GM12878 (cell line): ENCODE measurements at regions not wholly inside any gene's neighbourhood (a gene's known extent, or its start where the extent isn't known, plus 50 kb on each side); places are given as distances from the start of the nearest gene placed in this dataset.

Source experiments
- ATAC-seq: fragments of 200-7000 bp; cut with Tn5 transposase; 3 replicates; pipeline ENCODE4 v1.9.1; 2020; ENCODE audit warnings: mild to moderate bottlenecking, moderate library complexity
- BruUV-seq: library from RNA; stranded (reverse); fragments of 400-500 nt; replicated peaks from 2 replicates; lab custom pipeline; 2021; lab: Mats Ljungman, UMichigan
- CTCF ChIA-PET: fragments of 300-600 bp; sonication (Branson Sonifier 250); formaldehyde crosslinking; extraction: SDS; loops from one replicate; lab custom pipeline; 2021; ENCODE audit warnings: inconsistent platforms; lab: Yijun Ruan, JAX
- POLR2A ChIA-PET: fragments of 350-600 bp; formaldehyde crosslinking; extraction: SDS; loops from one replicate; lab custom pipeline; 2021; ENCODE audit warnings: inconsistent platforms; lab: Charles Lee
- RAD21 ChIA-PET: fragments of 300-600 bp; sonication (Branson Sonifier 250); formaldehyde crosslinking; loops from one replicate; lab custom pipeline; 2023; ENCODE audit warnings: antibody characterized with exemption; ENCODE audit not compliant: unreplicated experiment; lab: Charles Lee
- SMC1A ChIA-PET: fragments of 300-600 bp; sonication (Branson Sonifier 250); formaldehyde crosslinking; loops from one replicate; lab custom pipeline; 2023; ENCODE audit not compliant: unreplicated experiment, uncharacterized antibody; lab: Charles Lee
- DNase-seq: peaks from one replicate; pipeline ENCODE4 v3.0.0-alpha.2; 2011; ENCODE audit warnings: low read depth, low spot score
- FAIRE-seq: peaks from 3 replicates; lab custom pipeline; 2011; peaks lifted over from hg19 to GRCh38; lab: Jason Lieb, UNC
- H2AFZ ChIP-seq: 2 replicates; pipeline ENCODE4 v1.6.0; 2011; ENCODE audit warnings: low read depth, low read length, control low read depth; ENCODE audit not compliant: control insufficient read depth
- H3K27ac ChIP-seq: 2 replicates; pipeline ENCODE4 v1.5.1; 2011; ENCODE audit warnings: control low read depth; ENCODE audit not compliant: control insufficient read depth, insufficient read depth
- H3K27me3 ChIP-seq, 2 experiments: replicated peaks in 1 of 2; 2 replicates each; pipeline versions ENCODE4 v1.6.0 to v1.6.1; 2011; ENCODE audit warnings: low read length in 1 of 2; ENCODE audit not compliant: control insufficient read depth in 2 of 2, insufficient read depth in 2 of 2
- H3K36me3 ChIP-seq, 2 experiments: 2 replicates each; pipeline ENCODE4 v1.5.1; 2011; ENCODE audit warnings: low read length in 1 of 2; ENCODE audit not compliant: control insufficient read depth in 2 of 2, insufficient read depth in 2 of 2
- H3K4me1 ChIP-seq: 2 replicates; pipeline ENCODE4 v1.6.1; 2011; ENCODE audit warnings: mild to moderate bottlenecking, low read length, moderate library complexity, mixed read lengths; ENCODE audit not compliant: control insufficient read depth, insufficient read depth
- H3K4me2 ChIP-seq: 2 replicates; pipeline ENCODE4 v1.6.0; 2011; ENCODE audit warnings: control low read depth; ENCODE audit not compliant: control insufficient read depth, insufficient read depth
- H3K4me3 ChIP-seq: fragments of 200-600 bp; sonication (generic); 2 replicates; pipeline ENCODE4 v1.5.1; 2016
- H3K79me2 ChIP-seq: 2 replicates; pipeline ENCODE4 v1.6.0; 2011; ENCODE audit warnings: low read length; ENCODE audit not compliant: control insufficient read depth, insufficient read depth
- H3K9ac ChIP-seq: 2 replicates; pipeline ENCODE4 v1.8.0; 2011; ENCODE audit warnings: low read length, control low read depth, mixed read lengths; ENCODE audit not compliant: control insufficient read depth, insufficient read depth
- H3K9me3 ChIP-seq: replicated peaks from 3 replicates; pipeline ENCODE4 v1.5.1; 2011; ENCODE audit warnings: mild to moderate bottlenecking, low read length; ENCODE audit not compliant: control insufficient read depth, insufficient read depth
- H4K20me1 ChIP-seq: 2 replicates; pipeline ENCODE4 v1.6.0; 2011; ENCODE audit not compliant: control insufficient read depth, insufficient read depth
- POU2F2 ChIP-seq: IDR thresholded peaks from 3 replicates; pipeline ENCODE4 v1.6.1; 2011; ENCODE audit warnings: low read depth, mild to moderate bottlenecking, low read length, borderline replicate concordance
- RB1 ChIP-seq: fragments of 450-650 bp; formaldehyde crosslinking; IDR thresholded peaks from 2 replicates; pipeline ENCODE4 v1.6.1; 2017; ENCODE audit warnings: mild to moderate bottlenecking, borderline replicate concordance
- WGBS: methylation state at CpG from one replicate; pipeline ENCODE4 v1.1.6; 2016; ENCODE audit warnings: low lambda C conversion rate; ENCODE audit not compliant: insufficient replicate concordance, insufficient coverage; ENCODE audit errors: missing lambda C conversion rate; 5-methylcytosine and 5-hydroxymethylcytosine counted together
- in situ Hi-C: fragments of 300-500 bp; cut with MboI; formaldehyde crosslinking; loops from 9 replicates; pipeline ENCODE4 v1.14.3; 2018; ENCODE audit warnings: mixed read lengths
- intact Hi-C: fragments of 100-400 bp; cut with micrococcal nuclease; formaldehyde crosslinking; loops from one replicate; pipeline ENCODE4 v1.14.2; 2022; ENCODE audit not compliant: unreplicated experiment

GRCh38 chr21:32887026-32887425, 115.5 kb upstream of the PAXBP1 start:
- SMC1A ChIA-PET = interaction anchor here (0.8 kb wide), 1 partner anchor 53 kb away, joined by 3 read pairs; no protein-coding TSS in a partner anchor
- in situ Hi-C loops = no loop called here
- intact Hi-C loops = no loop called here
- ATAC-seq (no peak), FAIRE-seq (no peak), DNase-seq (no peak)
- BruUV-seq = no TSS peak
- RAD21 ChIA-PET = no interaction called here
- 0% methylated on average over 1 of the region's 1 CpG for WGBS
- H3K4me2 ChIP-seq = no peak overlapping the region
- POLR2A ChIA-PET = no interaction called here
- TF ChIP-seq POU2F2 = no peak
- TF ChIP-seq, all 136 proteins: peak for 0
- Histone ChIP-seq H3K4me3 (no peak overlapping the region), H4K20me1 (no peaks in the 10 kb centered on the region), H3K9ac (no peak overlapping the region), H3K36me3 (no peaks in the 10 kb centered on the region), H2AFZ (no peak overlapping the region), H3K9me3 (no peaks in the 10 kb centered on the region), H3K27ac (no peak overlapping the region), H3K27me3 (no peaks in the 10 kb centered on the region; a peak in 3 of 4 replicates), H3K4me1 (no peaks in the 10 kb centered on the region), H3K79me2 (no peaks in the 10 kb centered on the region)
- CTCF ChIA-PET = interaction anchor here (1.0 kb wide), 1 partner anchor 55 kb away, joined by 3 read pairs; no protein-coding TSS in a partner anchor

- in situ Hi-C loops (no loop called here), intact Hi-C loops (no loop called here)
- H3K4me1 ChIP-seq = no peaks in the 10 kb centered on the region
- H3K4me2 ChIP-seq = no peak overlapping the region
- BruUV-seq = no TSS peak
- ChIA-PET RAD21 (no interaction called here), CTCF (interaction anchor here (1.4 kb wide), 1 partner anchor 238 kb away, joined by 3 read pairs; no protein-coding TSS in a partner anchor), POLR2A (no interaction called here), SMC1A (no interaction called here)
- no peaks in the 10 kb centered on the region for H4K20me1 ChIP-seq
- H3K27me3 ChIP-seq = no peaks in the 10 kb centered on the region; a peak in 3 of 4 replicates
- H3K36me3 ChIP-seq = no peaks in the 10 kb centered on the region
- H3K9me3 ChIP-seq = no peaks in the 10 kb centered on the region
- no peak overlapping the region for H3K27ac ChIP-seq
- H3K9ac ChIP-seq = no peak overlapping the region
- no peak for TF ChIP-seq RB1
- ATAC-seq = no peak
- H2AFZ ChIP-seq = no peak overlapping the region
- 34% methylated on average over 3 of the region's 3 CpGs for WGBS
- no peak overlapping the region for H3K4me3 ChIP-seq
- no peaks in the 10 kb centered on the region for H3K79me2 ChIP-seq
- no peak for FAIRE-seq
- no peak for DNase-seq
Observed at GRCh38 chr21:32888971-32889370, 117.4 kb upstream of the PAXBP1 start.
